NCI-H2107 treated with DMSO at 0.1 percent for 48 hours (cell line): ENCODE measurements at regions not wholly inside any gene's neighbourhood (a gene's known extent, or its start where the extent isn't known, plus 50 kb on each side); places are given as distances from the start of the nearest gene placed in this dataset.
A peak's percentile ranks its signal among the peaks of the same experiment; 100 is the strongest.

Source experiments
- DNase-seq: peaks from one replicate; lab custom pipeline; 2025; ENCODE audit not compliant: unreplicated experiment; lab: John Stamatoyannopoulos, UW

GRCh38 chr18:76255070-76255683 is 239.9 kb downstream of the ZNF516 start:
- DNase-seq: no peak

GRCh38 chr18:76252880-76253279 is 242.2 kb downstream of the ZNF516 start:
- peak; percentile 8 for DNase-seq

- DNase-seq: no peak
Observed at GRCh38 chr18:76252139-76252538, 242.9 kb downstream of the ZNF516 start.

- DNase-seq: no peak
Observed at GRCh38 chr18:76251691-76252090, 243.4 kb downstream of the ZNF516 start.

- DNase-seq: no peak
Observed at GRCh38 chr18:76246590-76246989, 248.5 kb downstream of the ZNF516 start.

DNA sequence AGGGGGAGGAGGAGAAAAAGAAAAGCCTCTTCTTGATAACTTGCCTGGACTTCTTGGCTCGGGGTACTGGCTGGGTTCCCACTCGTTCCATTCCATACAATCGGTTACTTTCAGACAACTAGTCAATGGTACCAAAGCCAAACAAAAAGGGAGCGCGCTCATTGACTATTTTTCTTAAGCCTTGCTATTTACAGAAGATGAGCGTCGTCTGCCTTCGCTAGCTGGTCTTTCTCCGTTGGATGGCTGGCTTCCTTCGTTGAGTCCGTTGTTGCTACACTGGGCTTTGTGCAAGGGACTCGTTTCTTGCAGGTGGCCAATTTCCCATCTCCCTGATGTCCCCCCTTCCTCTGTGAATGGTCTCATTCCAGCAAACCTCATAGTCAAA is 260.4 kb downstream of the ZNF516 start:
- no peak for DNase-seq

DNA sequence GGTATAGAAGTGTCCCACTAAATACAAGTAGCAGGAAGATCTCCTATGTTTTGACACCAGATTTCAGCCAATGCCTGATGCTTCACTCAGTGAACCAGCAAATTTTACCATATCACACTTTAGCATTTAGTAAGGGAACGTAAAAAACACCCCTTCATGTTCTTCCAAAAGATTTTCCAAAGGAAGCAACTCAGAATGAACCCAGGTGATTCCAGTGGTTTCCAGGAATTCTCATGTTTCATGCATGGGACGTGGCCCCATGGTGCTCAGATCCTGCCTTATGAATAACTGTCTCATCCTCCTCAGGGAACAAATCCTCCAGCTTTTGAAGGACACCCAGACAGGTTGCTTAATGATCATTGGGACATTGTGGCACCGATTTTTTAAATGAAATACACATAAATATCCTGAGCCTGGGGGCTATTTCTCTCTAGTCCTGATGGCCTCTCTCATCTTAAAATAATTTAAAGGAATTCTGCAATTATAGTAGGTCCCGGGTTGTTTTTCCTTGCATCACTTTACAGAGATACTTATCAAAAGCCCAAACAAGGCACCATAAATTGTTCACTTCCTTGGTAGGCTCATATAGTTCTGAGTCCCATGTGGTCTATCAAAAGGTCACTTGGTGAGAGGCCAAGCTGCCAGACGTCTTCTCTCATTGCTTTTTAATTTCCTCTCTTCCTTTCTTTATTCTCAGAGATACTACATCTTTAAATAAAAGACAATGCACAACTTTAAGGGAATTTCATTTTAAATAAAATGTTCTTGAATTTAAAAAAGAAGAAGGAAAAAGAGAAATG is 261.0 kb downstream of the ZNF516 start:
- DNase-seq: no peak

GRCh38 chr18:76233406-76233805 is 261.6 kb downstream of the ZNF516 start:
- no peak for DNase-seq

- DNase-seq: no peak
Observed at GRCh38 chr18:76232779-76233178, 262.3 kb downstream of the ZNF516 start.

DNA sequence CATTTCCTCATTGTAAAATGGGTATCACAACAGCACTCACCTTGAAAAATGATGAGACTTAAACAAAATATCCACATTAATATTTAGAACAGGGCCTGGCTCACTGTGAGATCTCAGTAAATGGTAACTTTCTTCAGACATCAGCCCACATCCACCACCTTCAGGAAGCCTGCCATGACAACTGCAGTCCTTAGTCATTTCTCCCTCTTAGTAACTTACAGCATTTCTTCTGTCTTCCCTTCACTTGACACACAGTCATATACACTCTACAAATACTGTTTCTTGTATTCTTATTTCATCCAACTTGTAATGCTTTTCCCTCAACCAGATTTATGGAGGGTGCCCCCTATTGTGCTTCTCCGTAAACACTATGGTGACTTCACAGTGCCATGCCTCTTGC is 263.0 kb downstream of the ZNF516 start:
- DNase-seq: no peak

DNA sequence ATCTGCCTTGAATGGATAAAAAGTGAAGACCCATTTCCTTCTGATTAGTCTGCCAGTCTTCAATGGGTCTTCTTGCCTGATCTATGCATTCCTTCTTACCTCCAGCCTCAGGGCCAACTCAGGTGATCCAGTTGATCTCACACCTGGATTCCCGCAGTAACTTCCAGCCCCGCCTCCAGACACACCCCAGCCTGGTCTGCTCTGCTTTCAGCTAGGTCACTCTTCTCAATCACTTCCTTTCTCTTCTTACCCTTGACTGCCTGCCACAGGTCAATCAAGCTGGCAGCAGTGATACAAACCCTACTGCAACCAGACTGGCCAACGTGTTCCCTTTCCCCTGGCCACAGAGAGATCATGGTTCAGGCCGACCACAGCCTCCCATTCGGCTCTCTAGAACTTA is 263.6 kb downstream of the ZNF516 start:
- no peak for DNase-seq

GRCh38 chr18:76230791-76231190 is 264.3 kb downstream of the ZNF516 start:
- DNase-seq: no peak

- no peak for DNase-seq
Observed at GRCh38 chr18:76228716-76229115, 266.3 kb downstream of the ZNF516 start.

DNA sequence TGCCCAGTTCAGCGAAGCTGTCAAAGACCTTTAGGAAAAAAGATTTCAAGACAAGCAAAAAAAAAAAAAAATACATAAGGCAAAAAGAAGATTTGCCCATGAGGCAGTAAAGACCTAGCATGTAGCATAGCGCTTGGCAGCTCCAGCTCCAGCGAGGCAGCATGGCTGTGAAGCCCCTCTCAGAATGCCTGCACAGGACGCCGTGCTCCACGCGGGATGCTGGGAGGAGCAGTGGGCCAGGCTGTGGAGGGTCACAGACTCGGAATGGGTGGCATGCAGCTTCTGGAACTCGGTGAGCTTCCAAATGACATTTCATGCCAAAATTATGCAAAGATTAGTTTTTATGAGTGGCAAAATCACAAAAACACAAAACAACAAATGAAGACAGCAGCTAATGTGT is 267.3 kb downstream of the ZNF516 start:
- DNase-seq: no peak

DNA sequence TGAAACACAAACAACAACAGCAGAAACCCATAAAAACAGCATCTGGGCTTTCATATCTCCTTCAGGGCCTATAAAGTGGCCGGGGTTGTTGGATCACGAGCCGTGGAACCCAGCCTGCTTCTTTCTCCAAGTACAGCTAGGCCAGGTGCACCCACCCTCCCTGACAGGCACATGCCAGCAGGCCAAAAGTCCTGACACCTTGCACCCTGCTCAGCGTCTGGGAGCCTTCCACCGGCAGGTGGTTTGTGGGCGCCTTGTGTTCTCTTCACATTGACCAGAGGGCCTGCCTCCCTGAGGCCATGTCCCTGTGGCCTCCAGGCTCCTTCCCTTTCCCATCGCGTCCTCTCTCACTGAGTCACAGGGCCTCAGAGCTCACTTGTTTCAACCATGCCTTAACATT is 271.6 kb downstream of the ZNF516 start:
- DNase-seq: no peak

DNA sequence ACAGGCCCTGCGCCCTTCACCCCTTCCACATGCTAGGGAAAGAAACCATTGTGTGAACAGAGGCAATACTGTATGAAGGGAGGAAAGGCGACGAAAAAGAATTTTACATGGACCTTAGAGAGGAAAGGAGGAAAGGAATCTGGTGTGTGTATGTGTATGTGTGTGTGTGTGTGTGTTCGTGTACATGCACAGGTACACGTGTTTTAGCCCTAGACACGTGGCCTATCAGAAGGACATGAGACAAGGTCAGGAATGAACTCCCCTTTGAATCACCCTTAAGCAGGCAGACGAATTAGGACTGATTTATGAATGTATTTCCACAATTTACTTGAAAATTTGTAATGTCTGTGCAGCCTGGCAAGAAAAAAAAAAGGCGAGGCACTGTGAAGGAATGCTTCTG is 276.0 kb downstream of the ZNF516 start:
- no peak for DNase-seq

DNA sequence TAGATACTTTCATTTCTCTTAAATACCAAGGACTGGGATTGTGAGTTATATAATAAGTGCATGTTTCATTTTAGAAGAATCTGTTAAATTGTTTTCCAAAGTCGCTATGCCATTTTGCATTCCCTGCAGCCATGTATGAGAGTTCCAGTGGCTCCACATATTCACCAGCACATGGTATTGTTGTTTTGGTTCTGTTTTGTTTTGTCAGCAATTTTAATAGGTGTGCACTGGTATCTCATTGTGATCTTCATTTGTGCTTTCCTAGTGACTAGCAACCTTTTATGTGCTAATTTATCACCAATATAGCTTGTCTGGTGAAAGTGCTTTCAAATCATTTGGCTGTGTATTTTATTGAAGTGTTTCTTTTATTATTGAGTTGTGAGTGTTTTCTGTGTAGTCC is 278.9 kb downstream of the ZNF516 start:
- no peak for DNase-seq

DNA sequence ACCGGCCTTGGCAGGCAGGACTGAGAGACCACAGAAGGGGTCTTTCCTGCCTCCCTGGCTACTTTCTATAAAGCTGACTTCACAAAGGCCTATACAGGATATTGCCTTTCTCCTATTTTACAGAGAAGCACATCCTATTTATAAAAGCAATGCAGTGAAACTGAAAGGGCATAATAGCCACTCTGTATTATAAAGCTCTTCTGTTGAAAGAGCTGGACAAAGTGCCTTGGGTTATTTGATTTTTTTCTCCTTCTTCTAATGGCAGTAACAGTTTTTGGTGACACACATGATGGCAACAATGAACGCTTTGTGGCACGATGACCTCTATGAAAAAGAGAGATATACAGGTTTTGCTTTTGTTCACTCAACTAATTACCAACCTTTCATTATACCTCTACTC is 281.1 kb downstream of the ZNF516 start:
- peak; percentile 25 for DNase-seq

DNA sequence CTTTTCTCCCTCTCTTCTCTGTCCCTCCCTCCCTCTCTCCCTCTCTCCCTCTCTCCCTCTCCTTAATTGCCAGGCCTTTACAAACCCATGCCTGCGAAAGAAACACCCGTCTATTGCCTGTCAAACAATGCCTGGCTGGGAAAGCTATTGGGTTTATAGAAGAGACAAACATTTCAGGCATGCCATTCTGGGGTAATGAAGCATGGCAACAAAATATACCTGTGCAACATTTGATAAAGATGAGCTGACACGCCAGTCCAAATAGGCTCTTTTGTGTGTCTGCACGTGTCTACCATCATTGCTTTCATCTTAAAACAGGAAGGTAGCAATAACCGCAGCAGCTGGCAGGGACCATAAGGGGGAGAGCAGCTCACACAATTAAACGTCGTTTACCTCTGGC is 282.1 kb downstream of the ZNF516 start:
- peak; percentile 99 for DNase-seq

GRCh38 chr18:76209597-76209996 is 285.4 kb downstream of the ZNF516 start:
- no peak for DNase-seq

DNA sequence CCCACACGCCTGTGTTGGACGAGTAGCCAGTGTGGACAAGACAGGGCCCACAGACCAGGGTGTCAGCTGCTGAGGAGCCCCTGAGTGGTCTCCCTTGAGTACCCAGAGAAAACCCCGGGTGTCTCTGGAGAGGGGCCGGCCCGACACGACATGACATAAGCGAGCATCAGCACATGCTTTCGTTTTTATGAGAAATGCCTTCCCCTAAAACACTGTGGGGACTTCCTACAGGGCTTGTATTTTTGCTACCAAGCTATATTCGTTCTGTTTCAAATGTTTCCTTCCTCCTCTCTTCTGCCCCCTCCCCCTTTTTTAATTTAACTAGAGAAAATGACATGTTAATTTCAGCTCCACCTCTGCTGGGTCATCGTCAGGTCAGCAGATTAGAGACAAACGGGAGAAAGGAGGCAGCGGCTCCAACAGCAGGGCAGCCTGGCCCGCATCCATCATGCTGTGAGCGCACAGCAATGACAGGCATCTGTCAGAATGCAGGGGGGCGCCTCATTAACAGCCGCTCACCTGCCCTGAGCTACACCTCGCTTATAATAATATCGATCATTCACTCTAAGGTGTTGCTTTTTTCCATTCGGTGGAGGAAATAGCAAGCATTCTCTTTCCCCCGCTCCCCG is 286.2 kb downstream of the ZNF516 start:
- DNase-seq: no peak

- no peak for DNase-seq
Observed at GRCh38 chr18:76205906-76206305, 289.1 kb downstream of the ZNF516 start.
